GM21619 (cell line): ENCODE measurements at regions not wholly inside any gene's neighbourhood (a gene's known extent, or its start where the extent isn't known, plus 50 kb on each side); places are given as distances from the start of the nearest gene placed in this dataset.
"Not testable (repeated sequence)": the region's sequence is repeated elsewhere in the genome, so short reads cannot be mapped to it uniquely, and the experiment has no call there.

Source experiments
- ATAC-seq: cut with Tn5 transposase; IDR thresholded peaks from one replicate; pipeline ENCODE4 v1.9.1; 2021; ENCODE audit not compliant: unreplicated experiment

- ATAC-seq, result no peak
Measured at GRCh38 chr7:98727146-98727709, 110.1 kb downstream of the NPTX2 start.

- ATAC-seq, result no peak
Measured at GRCh38 chr7:98728555-98728954, 111.5 kb downstream of the NPTX2 start.

- ATAC-seq, result no peak
Measured at GRCh38 chr7:98729121-98729520, 112.0 kb downstream of the NPTX2 start.

- no peak for ATAC-seq
Measured at GRCh38 chr7:98730326-98730725, 113.2 kb downstream of the NPTX2 start.

GRCh38 chr7:98731651-98732050 is 114.6 kb downstream of the NPTX2 start:
- ATAC-seq, result no peak

GRCh38 chr7:98733036-98733435 is 116.0 kb downstream of the NPTX2 start:
- no peak for ATAC-seq

GRCh38 chr7:98735801-98736200 is 118.7 kb downstream of the NPTX2 start:
- ATAC-seq, result no peak

GRCh38 chr7:98736461-98736860 is 119.4 kb downstream of the NPTX2 start:
- not testable (repeated sequence) for ATAC-seq

- ATAC-seq, result no peak
Measured at GRCh38 chr7:98737176-98737575, 120.1 kb downstream of the NPTX2 start.

- no peak for ATAC-seq
Measured at GRCh38 chr7:98740643-98741042, 123.6 kb downstream of the NPTX2 start.

GRCh38 chr7:98745722-98746318 is 124.0 kb downstream of the TMEM130 start:
- ATAC-seq, result no peak

GRCh38 chr7:98748090-98748489 is 121.7 kb downstream of the TMEM130 start:
- no peak for ATAC-seq

- ATAC-seq, result no peak
Measured at GRCh38 chr7:98753176-98753575, 116.6 kb downstream of the TMEM130 start.

- ATAC-seq, result no peak
Measured at GRCh38 chr7:98753989-98754479, 115.8 kb downstream of the TMEM130 start.

- ATAC-seq, result no peak
Measured at GRCh38 chr7:98755138-98755898, 114.5 kb downstream of the TMEM130 start.

- ATAC-seq, result no peak
Measured at GRCh38 chr7:98758157-98758556, 111.7 kb downstream of the TMEM130 start.

- ATAC-seq, result no peak
Measured at GRCh38 chr7:98760201-98760651, 109.6 kb downstream of the TMEM130 start.

GRCh38 chr7:98761225-98761624 is 108.6 kb downstream of the TMEM130 start:
- no peak for ATAC-seq

- ATAC-seq, result no peak
Measured at GRCh38 chr7:98762620-98763019, 107.2 kb downstream of the TMEM130 start.

- ATAC-seq, result no peak
Measured at GRCh38 chr7:98763441-98763840, 106.4 kb downstream of the TMEM130 start.

- ATAC-seq, result no peak
Measured at GRCh38 chr7:98764946-98765345, 104.9 kb downstream of the TMEM130 start.

GRCh38 chr7:98770085-98770484 is 99.7 kb downstream of the TMEM130 start:
- ATAC-seq, result not testable (repeated sequence)
